ENCODE measurements at regions not wholly inside any gene's neighbourhood (a gene's known extent, or its start where the extent isn't known, plus 50 kb on each side); places are given as distances from the start of the nearest gene placed in this dataset.

DNA sequence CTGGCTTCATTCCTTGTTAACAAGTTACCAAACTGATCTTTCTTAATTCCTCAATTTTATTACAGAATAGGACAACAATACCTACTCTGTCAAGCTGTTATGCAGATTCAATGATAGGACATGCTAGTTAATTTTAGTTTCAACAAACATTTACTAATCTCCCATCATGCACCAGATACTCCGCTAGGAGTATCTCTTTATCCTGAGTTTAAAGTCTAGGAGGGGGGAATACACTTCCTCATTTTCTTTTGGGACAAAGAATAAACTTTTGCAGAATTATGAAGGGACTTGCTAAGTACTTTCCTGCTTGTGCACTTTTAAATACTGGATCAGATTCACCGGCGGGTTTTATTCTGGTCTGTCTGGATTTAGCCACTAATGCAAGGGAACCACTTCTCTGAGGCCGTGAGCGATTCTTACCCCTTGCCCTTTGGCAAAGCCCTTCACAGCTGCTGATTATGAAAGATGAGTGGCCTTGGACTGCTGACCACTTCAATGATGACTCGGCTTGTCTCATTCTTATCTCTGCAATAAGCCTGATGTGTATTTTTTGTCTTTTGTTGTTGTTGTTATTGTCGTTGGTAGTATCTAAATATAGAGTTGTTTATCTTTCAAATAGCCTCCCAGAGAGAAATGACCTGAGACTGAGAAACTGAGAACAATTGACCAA is 73.9 kb downstream of the RMI1 start:
- intact Hi-C loops (cut with micrococcal nuclease) = no loop called here
- ChIA-PET CTCF (ENCODE audit: partially characterized antibody) (no interaction called here), POLR2A (ENCODE audit: partially characterized antibody) (no interaction called here)
- no peak overlapping the region for H3K27ac ChIP-seq (ENCODE audit: low read depth, low read length)
- H3K36me3 ChIP-seq (ENCODE audit: insufficient read depth, low read length) = no peaks in the 10 kb centered on the region
- Mint-ChIP-seq H3K4me1 (peaks cover 0 to 1% (median 0%) of the 10 kb centered on the region in 4 donors), H3K27ac (no peak overlapping the region), H3K4me3 (no peak overlapping the region), H3K27me3 (peaks cover 5 to 10% of the 10 kb centered on the region in 2 donors), H3K9me3 (peaks cover 0 to 2% (median 0%) of the 10 kb centered on the region in 8 donors), H3K36me3 (no peaks in the 10 kb centered on the region)
- no peaks in the 10 kb centered on the region for H3K9me3 ChIP-seq (ENCODE audit: control insufficient read depth in 1 of 2, low read length in 2 of 2)
- H3K27me3 ChIP-seq (ENCODE audit: insufficient read depth, low read length) = no peaks in the 10 kb centered on the region
- no peak for DNase-seq
- H3K4me3 ChIP-seq (ENCODE audit: low read length in 2 of 2) = no peak overlapping the region
- no peaks in the 10 kb centered on the region for H3K4me1 ChIP-seq (ENCODE audit: insufficient read depth, low read length)

DNA sequence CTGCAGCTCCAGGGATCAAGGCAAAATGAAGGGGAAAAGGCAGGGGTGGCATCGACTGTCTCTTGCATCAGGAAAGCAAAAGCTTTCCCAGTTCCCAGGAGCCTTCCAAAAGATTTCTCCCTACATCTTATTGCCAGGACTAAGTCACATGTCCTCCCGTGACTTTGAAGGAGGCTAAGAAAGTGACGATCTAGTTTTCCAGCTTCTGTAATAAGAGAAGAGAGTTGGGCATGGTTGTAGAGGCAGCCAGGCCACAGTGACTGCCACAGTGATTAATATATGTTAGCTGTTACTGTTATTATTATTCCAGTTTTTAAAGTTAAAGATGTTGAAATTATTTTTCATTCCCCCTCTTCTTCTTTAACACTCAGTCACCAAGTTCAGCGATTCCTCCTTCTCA is 77.1 kb downstream of the RMI1 start:
- Histone ChIP-seq H3K27ac (ENCODE audit: low read depth, low read length) (no peak overlapping the region), H3K36me3 (ENCODE audit: insufficient read depth, low read length) (no peaks in the 10 kb centered on the region), H3K9me3 (ENCODE audit: control insufficient read depth in 1 of 2, low read length in 2 of 2) (no peaks in the 10 kb centered on the region), H3K4me3 (ENCODE audit: low read length in 2 of 2) (no peak overlapping the region), H3K27me3 (ENCODE audit: insufficient read depth, low read length) (no peaks in the 10 kb centered on the region), H3K4me1 (ENCODE audit: insufficient read depth, low read length) (no peaks in the 10 kb centered on the region)
- DNase-seq = no peak
- no peak overlapping the region for H3K27ac Mint-ChIP-seq
- ChIA-PET POLR2A (ENCODE audit: partially characterized antibody) (no interaction called here), CTCF (ENCODE audit: partially characterized antibody) (no interaction called here)
- peaks cover 7 to 10% of the 10 kb centered on the region in 2 donors for H3K27me3 Mint-ChIP-seq
- H3K9me3 Mint-ChIP-seq = no peaks in the 10 kb centered on the region
- H3K4me1 Mint-ChIP-seq = peaks cover 0 to 1% (median 0%) of the 10 kb centered on the region in 4 donors
- no peak overlapping the region for H3K4me3 Mint-ChIP-seq
- H3K36me3 Mint-ChIP-seq = no peaks in the 10 kb centered on the region
- intact Hi-C loops (cut with micrococcal nuclease) = no loop called here

DNA sequence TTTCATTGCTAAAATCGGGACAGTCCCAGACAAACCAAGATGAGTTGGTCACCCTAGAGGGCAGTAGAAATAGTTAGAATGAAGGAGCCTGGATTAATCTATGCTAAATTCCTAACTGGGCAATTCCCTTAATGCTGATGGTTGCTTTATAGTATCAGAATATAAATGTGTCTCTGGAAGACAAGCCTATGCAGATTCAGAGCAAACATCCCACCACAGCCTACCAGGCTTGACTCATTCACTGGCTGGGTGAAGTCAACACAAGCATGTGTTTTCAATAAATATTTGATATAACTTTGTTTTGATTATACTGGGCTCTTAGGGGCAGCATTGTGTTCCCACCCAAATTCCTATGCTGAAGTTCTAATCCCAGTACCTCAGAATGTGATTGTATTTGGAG is 79.3 kb downstream of the RMI1 start:
- Histone ChIP-seq H3K27ac (ENCODE audit: low read depth, low read length) (no peak overlapping the region), H3K27me3 (ENCODE audit: insufficient read depth, low read length) (no peaks in the 10 kb centered on the region), H3K9me3 (ENCODE audit: control insufficient read depth in 1 of 2, low read length in 2 of 2) (no peaks in the 10 kb centered on the region), H3K36me3 (ENCODE audit: insufficient read depth, low read length) (no peaks in the 10 kb centered on the region), H3K4me3 (ENCODE audit: low read length in 2 of 2) (no peak overlapping the region), H3K4me1 (ENCODE audit: insufficient read depth, low read length) (no peaks in the 10 kb centered on the region)
- H3K36me3 Mint-ChIP-seq = no peaks in the 10 kb centered on the region
- CTCF ChIA-PET (ENCODE audit: partially characterized antibody) = no interaction called here
- H3K4me1 Mint-ChIP-seq = no peaks in the 10 kb centered on the region
- H3K9me3 Mint-ChIP-seq = no peaks in the 10 kb centered on the region
- no peak for DNase-seq
- peaks cover 7 to 8% of the 10 kb centered on the region in 2 donors for H3K27me3 Mint-ChIP-seq
- no peak overlapping the region for H3K4me3 Mint-ChIP-seq
- H3K27ac Mint-ChIP-seq = no peak overlapping the region
- intact Hi-C loops (cut with micrococcal nuclease) = no loop called here
- POLR2A ChIA-PET (ENCODE audit: partially characterized antibody) = no interaction called here

DNA sequence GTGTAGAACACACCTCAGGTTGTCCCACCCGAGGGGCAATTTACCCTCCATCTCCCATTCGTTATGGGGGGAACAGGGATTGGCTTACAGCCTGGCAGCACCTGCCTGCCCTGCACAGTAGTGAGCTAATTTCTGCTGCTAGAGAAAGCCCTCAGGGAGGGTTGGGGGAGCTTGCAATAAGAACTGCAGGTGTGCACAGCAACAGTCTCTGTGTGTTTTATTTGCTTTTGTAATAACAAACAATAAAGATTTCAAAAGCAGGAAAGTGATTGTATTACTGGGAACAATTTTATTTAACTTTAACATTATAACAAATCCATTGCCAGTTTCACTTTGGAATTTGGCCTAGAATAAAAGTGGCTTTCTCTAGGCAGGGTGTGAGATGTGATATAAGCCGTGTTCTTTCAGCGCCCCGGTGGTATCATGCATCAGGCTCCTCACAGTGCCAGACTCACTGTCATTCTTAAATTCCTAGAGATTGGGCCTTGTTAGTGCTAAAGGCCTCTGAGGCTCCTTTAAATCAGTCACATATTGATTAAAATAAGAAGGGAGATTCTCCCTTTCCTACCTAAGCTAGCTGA is 81.1 kb downstream of the RMI1 start:
- no peak for DNase-seq
- H3K9me3 Mint-ChIP-seq = no peaks in the 10 kb centered on the region
- no peaks in the 10 kb centered on the region for H3K4me1 Mint-ChIP-seq
- no peaks in the 10 kb centered on the region for H3K27me3 ChIP-seq (ENCODE audit: insufficient read depth, low read length)
- no peak overlapping the region for H3K4me3 ChIP-seq (ENCODE audit: low read length in 2 of 2)
- peaks cover 7 to 10% of the 10 kb centered on the region in 2 donors for H3K27me3 Mint-ChIP-seq
- no peaks in the 10 kb centered on the region for H3K4me1 ChIP-seq (ENCODE audit: insufficient read depth, low read length)
- H3K27ac ChIP-seq (ENCODE audit: low read depth, low read length) = no peak overlapping the region
- ChIA-PET CTCF (ENCODE audit: partially characterized antibody) (no interaction called here), POLR2A (ENCODE audit: partially characterized antibody) (no interaction called here)
- intact Hi-C loops (cut with micrococcal nuclease) = no loop called here
- no peaks in the 10 kb centered on the region for H3K9me3 ChIP-seq (ENCODE audit: control insufficient read depth in 1 of 2, low read length in 2 of 2)
- H3K4me3 Mint-ChIP-seq = no peak overlapping the region
- no peaks in the 10 kb centered on the region for H3K36me3 ChIP-seq (ENCODE audit: insufficient read depth, low read length)
- no peaks in the 10 kb centered on the region for H3K36me3 Mint-ChIP-seq
- no peak overlapping the region for H3K27ac Mint-ChIP-seq

GRCh38 chr9:84062538-84062937 is 81.9 kb downstream of the RMI1 start:
- CTCF ChIA-PET (ENCODE audit: partially characterized antibody) = no interaction called here
- Mint-ChIP-seq H3K9me3 (no peaks in the 10 kb centered on the region), H3K36me3 (no peaks in the 10 kb centered on the region), H3K27ac (no peak overlapping the region), H3K4me1 (no peaks in the 10 kb centered on the region), H3K27me3 (peaks cover 7% of the 10 kb centered on the region in 2 donors), H3K4me3 (no peak overlapping the region)
- Histone ChIP-seq H3K27me3 (ENCODE audit: insufficient read depth, low read length) (no peaks in the 10 kb centered on the region), H3K4me3 (ENCODE audit: low read length in 2 of 2) (no peak overlapping the region), H3K4me1 (ENCODE audit: insufficient read depth, low read length) (no peaks in the 10 kb centered on the region), H3K9me3 (ENCODE audit: control insufficient read depth in 1 of 2, low read length in 2 of 2) (no peaks in the 10 kb centered on the region), H3K36me3 (ENCODE audit: insufficient read depth, low read length) (no peaks in the 10 kb centered on the region), H3K27ac (ENCODE audit: low read depth, low read length) (no peak overlapping the region)
- intact Hi-C loops (cut with micrococcal nuclease) = no loop called here
- DNase-seq = no peak
- POLR2A ChIA-PET (ENCODE audit: partially characterized antibody) = no interaction called here

DNA sequence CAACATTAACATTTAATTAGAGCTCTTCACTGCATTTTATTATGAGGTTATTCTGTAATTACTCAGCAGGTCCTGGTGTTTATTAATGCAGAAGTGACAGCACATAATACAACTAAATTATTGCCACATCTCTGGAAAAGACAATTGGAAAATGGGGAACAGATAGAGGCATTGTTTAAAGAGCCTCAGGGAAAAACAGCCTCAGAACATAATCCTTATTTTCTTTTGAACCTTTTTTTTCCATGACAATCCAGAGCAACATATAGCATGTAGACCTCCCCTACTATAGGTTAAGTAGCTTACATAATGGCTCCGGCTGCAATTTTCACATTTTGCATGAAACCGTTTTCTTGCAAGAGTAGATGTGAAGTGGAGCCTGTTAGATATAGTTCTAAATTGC is 87.2 kb downstream of the RMI1 start:
- CTCF ChIA-PET (ENCODE audit: partially characterized antibody) = no interaction called here
- H3K27ac ChIP-seq (ENCODE audit: low read depth, low read length) = no peak overlapping the region
- H3K4me1 ChIP-seq (ENCODE audit: insufficient read depth, low read length) = no peaks in the 10 kb centered on the region
- intact Hi-C loops (cut with micrococcal nuclease) = no loop called here
- Mint-ChIP-seq H3K27me3 (peaks cover 0 to 2% of the 10 kb centered on the region in 2 donors), H3K9me3 (peaks cover 0 to 2% (median 0%) of the 10 kb centered on the region in 8 donors), H3K4me1 (no peaks in the 10 kb centered on the region), H3K27ac (no peak overlapping the region), H3K36me3 (no peaks in the 10 kb centered on the region), H3K4me3 (no peak overlapping the region)
- H3K4me3 ChIP-seq (ENCODE audit: low read length in 2 of 2) = no peak overlapping the region
- H3K36me3 ChIP-seq (ENCODE audit: insufficient read depth, low read length) = no peaks in the 10 kb centered on the region
- DNase-seq = no peak
- POLR2A ChIA-PET (ENCODE audit: partially characterized antibody) = no interaction called here
- no peaks in the 10 kb centered on the region for H3K9me3 ChIP-seq (ENCODE audit: control insufficient read depth in 1 of 2, low read length in 2 of 2)
- no peaks in the 10 kb centered on the region for H3K27me3 ChIP-seq (ENCODE audit: insufficient read depth, low read length)

- no peaks in the 10 kb centered on the region for H3K36me3 ChIP-seq (ENCODE audit: insufficient read depth, low read length)
- CTCF ChIA-PET (ENCODE audit: partially characterized antibody) = no interaction called here
Observed at GRCh38 chr9:84068872-84069271, 88.3 kb downstream of the RMI1 start.

More at GRCh38 chr9:84068872-84069271, 88.3 kb downstream of the RMI1 start:
- Histone ChIP-seq H3K27me3 (ENCODE audit: insufficient read depth, low read length) (no peaks in the 10 kb centered on the region), H3K27ac (ENCODE audit: low read depth, low read length) (no peak overlapping the region), H3K9me3 (ENCODE audit: control insufficient read depth in 1 of 2, low read length in 2 of 2) (no peaks in the 10 kb centered on the region), H3K4me1 (ENCODE audit: insufficient read depth, low read length) (no peaks in the 10 kb centered on the region), H3K4me3 (ENCODE audit: low read length in 2 of 2) (no peak overlapping the region)
- Mint-ChIP-seq H3K9me3 (peaks cover 0 to 2% (median 0%) of the 10 kb centered on the region in 8 donors), H3K27me3 (peaks cover 0 to 2% of the 10 kb centered on the region in 2 donors), H3K4me1 (no peaks in the 10 kb centered on the region), H3K36me3 (no peaks in the 10 kb centered on the region), H3K27ac (no peak overlapping the region), H3K4me3 (no peak overlapping the region)
- DNase-seq = no peak
- intact Hi-C loops (cut with micrococcal nuclease) = no loop called here
- POLR2A ChIA-PET (ENCODE audit: partially characterized antibody) = no interaction called here
